Gastrocnemius medialis (tissue), 4 donors: ENCODE measurements at regions not wholly inside any gene's neighbourhood (a gene's known extent, or its start where the extent isn't known, plus 50 kb on each side); places are given as distances from the start of the nearest gene placed in this dataset.
A peak's percentile ranks its signal among the peaks of the same experiment; 100 is the strongest.

Source experiments
- CTCF ChIP-seq, 5 experiments: fragments of 450-650 bp in 3 of 5; fragments of 200-600 bp in 2 of 5; sonication (generic) in 2 of 5; IDR thresholded peaks in 4 of 5; conservative IDR thresholded peaks in 1 of 5; 1 replicate in 4 of 5; 2 replicates in 1 of 5; pipeline ENCODE4 v1.5.1; 2016 to 2019; ENCODE audit warnings: antibody characterized with exemption in 5 of 5, mild to moderate bottlenecking in 3 of 5, moderate library complexity in 3 of 5
- POLR2A ChIP-seq, 2 donors: fragments of 450-650 bp; IDR thresholded peaks; one replicate each; pipeline ENCODE4 v1.6.1; 2017; ENCODE audit warnings: antibody characterized with exemption in 2 of 2, mild to moderate bottlenecking in 2 of 2, moderate library complexity in 2 of 2

DNA sequence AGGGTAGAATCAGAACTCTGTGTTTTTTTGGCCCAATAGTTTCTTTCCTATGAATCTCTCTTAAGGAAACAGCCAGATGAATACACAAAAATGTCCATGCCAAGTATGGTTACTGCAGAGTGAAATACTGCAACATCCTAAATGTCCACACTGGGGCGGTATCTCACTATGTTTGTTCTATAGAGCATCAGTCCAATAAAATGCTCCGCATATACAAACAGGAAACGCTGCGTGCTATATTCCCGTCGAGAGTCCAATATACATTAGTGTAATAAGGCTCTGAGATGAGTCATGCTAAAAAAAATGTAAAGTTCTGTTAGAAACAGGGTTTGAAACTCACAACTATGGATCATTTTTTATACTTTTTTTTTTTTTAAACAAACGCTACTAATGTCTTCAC, 72.9 kb upstream of the ENOX2 start:
- TF ChIP-seq POLR2A (IDR thresholded peaks at IDR 0.05) (no peak), CTCF (IDR thresholded peaks at IDR 0.05 in 4 of 5, conservative IDR thresholded peaks at IDR 0.05 in 1 of 5) (peak; percentile 42 to 58 (median 47))
